ENCODE measurements at regions not wholly inside any gene's neighbourhood (a gene's known extent, or its start where the extent isn't known, plus 50 kb on each side); places are given as distances from the start of the nearest gene placed in this dataset.
"Not testable (repeated sequence)": the region's sequence is repeated elsewhere in the genome, so short reads cannot be mapped to it uniquely, and the experiment has no call there.

GRCh38 chr6:3672339-3672738 lies 79.2 kb downstream of the PXDC1 start:
- H3K9me3 Mint-ChIP-seq; H3K4me1 ChIP-seq (ENCODE audit: insufficient read depth, low read length); intact Hi-C loops (cut with DNase I, micrococcal nuclease); H3K4me3 ChIP-seq (ENCODE audit: low read length); H3K36me3 ChIP-seq (ENCODE audit: insufficient read depth, low read length); ATAC-seq (ENCODE audit: poor library complexity); DNase-seq; H3K36me3 Mint-ChIP-seq (ENCODE audit: low read depth); H3K4me1 Mint-ChIP-seq (ENCODE audit: low read depth); H3K27me3 Mint-ChIP-seq; H3K27ac Mint-ChIP-seq; POLR2A ChIA-PET; CTCF ChIA-PET; H3K27ac ChIP-seq (ENCODE audit: low read depth in 1 of 2, low read length in 2 of 2); H3K4me3 Mint-ChIP-seq; H3K9me3 ChIP-seq (ENCODE audit: control insufficient read depth in 1 of 2, insufficient read depth in 1 of 2, low read length in 2 of 2); H3K27me3 ChIP-seq (ENCODE audit: control insufficient read depth in 1 of 2, insufficient read depth in 2 of 2, low read length in 2 of 2): not testable (repeated sequence)

GRCh38 chr6:3671382-3671781 lies 80.1 kb downstream of the PXDC1 start:
- intact Hi-C loops (cut with DNase I, micrococcal nuclease): no loop called here
- Histone ChIP-seq H3K27me3 (ENCODE audit: control insufficient read depth in 1 of 2, insufficient read depth in 2 of 2, low read length in 2 of 2) (no peaks in the 10 kb centered on the region), H3K4me3 (ENCODE audit: low read length) (no peak overlapping the region), H3K27ac (ENCODE audit: low read depth in 1 of 2, low read length in 2 of 2) (no peak overlapping the region), H3K9me3 (ENCODE audit: control insufficient read depth in 1 of 2, insufficient read depth in 1 of 2, low read length in 2 of 2) (peaks cover 0 to 5% of the 10 kb centered on the region in 2 experiments), H3K36me3 (ENCODE audit: insufficient read depth, low read length) (no peaks in the 10 kb centered on the region), H3K4me1 (ENCODE audit: insufficient read depth, low read length) (no peaks in the 10 kb centered on the region)
- Mint-ChIP-seq H3K27me3 (peaks cover under 1% of the 10 kb centered on the region), H3K4me3 (no peak overlapping the region), H3K27ac (no peak overlapping the region), H3K36me3 (ENCODE audit: low read depth) (no peaks in the 10 kb centered on the region), H3K9me3 (peaks cover 6% of the 10 kb centered on the region), H3K4me1 (ENCODE audit: low read depth) (no peaks in the 10 kb centered on the region)
- ChIA-PET CTCF (no interaction called here), POLR2A (no interaction called here)
- ATAC-seq (ENCODE audit: poor library complexity): no peak
- TF ChIP-seq CTCF (IDR thresholded peaks at IDR 0.05): no peak
- DNase-seq: no peak

GRCh38 chr6:3670356-3670755 lies 81.2 kb downstream of the PXDC1 start:
- ChIA-PET CTCF (no interaction called here), POLR2A (no interaction called here)
- Histone ChIP-seq H3K4me3 (ENCODE audit: low read length) (no peak overlapping the region), H3K4me1 (ENCODE audit: insufficient read depth, low read length) (no peaks in the 10 kb centered on the region), H3K27ac (ENCODE audit: low read depth in 1 of 2, low read length in 2 of 2) (no peak overlapping the region), H3K9me3 (ENCODE audit: control insufficient read depth in 1 of 2, insufficient read depth in 1 of 2, low read length in 2 of 2) (peaks cover 0 to 5% of the 10 kb centered on the region in 2 experiments), H3K36me3 (ENCODE audit: insufficient read depth, low read length) (no peaks in the 10 kb centered on the region), H3K27me3 (ENCODE audit: control insufficient read depth in 1 of 2, insufficient read depth in 2 of 2, low read length in 2 of 2) (no peaks in the 10 kb centered on the region)
- Mint-ChIP-seq H3K27ac (no peak overlapping the region), H3K27me3 (peaks cover 5% of the 10 kb centered on the region), H3K4me3 (no peak overlapping the region), H3K4me1 (ENCODE audit: low read depth) (no peaks in the 10 kb centered on the region), H3K36me3 (ENCODE audit: low read depth) (no peaks in the 10 kb centered on the region), H3K9me3 (peaks cover 6% of the 10 kb centered on the region)
- no peak for ATAC-seq (ENCODE audit: poor library complexity)
- TF ChIP-seq CTCF (IDR thresholded peaks at IDR 0.05): no peak
- no peak for DNase-seq
- intact Hi-C loops (cut with DNase I, micrococcal nuclease): no loop called here

GRCh38 chr6:3669916-3670315 lies 81.6 kb downstream of the PXDC1 start:
- Histone ChIP-seq H3K27ac (ENCODE audit: low read depth in 1 of 2, low read length in 2 of 2) (no peak overlapping the region), H3K4me3 (ENCODE audit: low read length) (no peak overlapping the region), H3K36me3 (ENCODE audit: insufficient read depth, low read length) (no peaks in the 10 kb centered on the region), H3K27me3 (ENCODE audit: control insufficient read depth in 1 of 2, insufficient read depth in 2 of 2, low read length in 2 of 2) (no peaks in the 10 kb centered on the region), H3K9me3 (ENCODE audit: control insufficient read depth in 1 of 2, insufficient read depth in 1 of 2, low read length in 2 of 2) (peaks cover 0 to 5% of the 10 kb centered on the region in 2 experiments), H3K4me1 (ENCODE audit: insufficient read depth, low read length) (no peaks in the 10 kb centered on the region)
- no peak overlapping the region for H3K4me3 Mint-ChIP-seq
- ATAC-seq (ENCODE audit: poor library complexity): no peak
- DNase-seq: no peak
- TF ChIP-seq CTCF (IDR thresholded peaks at IDR 0.05): no peak
- ChIA-PET CTCF (no interaction called here), POLR2A (no interaction called here)
- no peak overlapping the region for H3K27ac Mint-ChIP-seq
- H3K27me3 Mint-ChIP-seq: peaks cover 5% of the 10 kb centered on the region
- H3K36me3 Mint-ChIP-seq (ENCODE audit: low read depth): no peaks in the 10 kb centered on the region
- intact Hi-C loops (cut with DNase I, micrococcal nuclease): no loop called here
- H3K9me3 Mint-ChIP-seq: peaks cover 6% of the 10 kb centered on the region
- no peaks in the 10 kb centered on the region for H3K4me1 Mint-ChIP-seq (ENCODE audit: low read depth)
